Stimulated activated CD4-positive, alpha-beta T cell treated with anti-CD3 and anti-CD28 coated beads, Interleukin-1b, Interleukin-23, amount 100 ng/mL, for 1 hour (primary cell): ENCODE measurements at regions not wholly inside any gene's neighbourhood (a gene's known extent, or its start where the extent isn't known, plus 50 kb on each side); places are given as distances from the start of the nearest gene placed in this dataset.

ENCODE experiments used
- DNase-seq, 2 donors: peaks; one replicate each; pipeline ENCODE4 v3.0.0-alpha.2; 2020; ENCODE audit warnings: low read depth in 2 of 2

- no peak for DNase-seq
These were observed 88.4 kb upstream of the PARP11 start for GRCh38 chr12:3961591-3961990.

GRCh38 chr12:3959799-3960560, 86.8 kb upstream of the PARP11 start:
- no peak for DNase-seq

DNA sequence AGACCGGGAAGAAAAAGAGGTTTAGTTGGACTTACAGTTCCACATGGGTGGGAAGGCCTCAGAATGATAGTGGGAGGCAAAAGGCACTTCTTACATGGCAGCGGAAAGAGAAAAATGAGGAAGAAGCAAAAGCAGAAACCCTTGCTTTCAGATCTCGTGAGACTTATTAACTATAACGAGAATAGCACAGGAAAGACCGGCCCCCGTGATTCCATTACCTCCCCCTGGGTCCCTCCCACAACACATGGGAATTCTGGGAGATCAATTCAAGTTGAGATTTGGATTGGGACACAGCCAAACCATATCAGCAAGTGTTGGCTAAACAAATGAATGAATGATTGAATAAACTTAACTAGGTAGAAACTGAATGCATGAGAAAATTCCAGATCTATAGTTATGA, 85.3 kb upstream of the PARP11 start:
- DNase-seq, result no peak

DNA sequence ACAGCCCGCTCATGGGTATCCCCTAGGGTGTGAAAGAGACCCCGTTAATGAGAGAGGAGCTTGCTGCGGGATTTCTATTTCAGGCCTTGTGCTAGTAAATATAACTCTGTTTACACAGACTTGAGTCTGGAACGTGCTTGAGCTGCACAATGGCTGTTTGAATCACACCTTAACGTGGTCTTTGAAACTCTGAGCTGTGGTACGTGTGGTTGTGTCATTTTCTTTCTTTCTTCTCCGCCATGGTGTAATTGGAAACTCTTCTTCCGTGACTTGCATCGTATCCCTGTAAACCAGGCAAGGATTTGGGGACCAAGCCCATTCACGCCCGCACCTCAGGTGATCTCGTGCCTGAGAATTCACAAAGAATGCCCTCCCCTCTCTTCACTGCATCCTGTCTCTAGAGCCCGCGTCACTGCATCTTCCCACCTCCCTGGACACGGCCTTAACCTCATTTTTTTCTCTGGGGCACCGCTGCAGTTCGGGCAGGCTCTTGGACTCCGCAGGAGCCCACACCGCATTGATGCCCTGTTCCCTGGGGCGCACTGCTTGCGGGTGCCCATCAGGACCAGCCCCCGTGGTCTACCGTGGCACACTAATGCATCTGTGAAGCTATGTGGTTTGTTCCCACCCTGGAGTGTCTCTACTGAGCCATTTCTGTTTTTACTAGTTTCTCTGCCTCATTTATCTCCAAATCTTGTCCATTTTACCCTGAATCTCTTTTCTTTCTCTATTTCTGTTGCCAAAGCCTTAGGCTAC, 78.4 kb upstream of the PARP11 start:
- no peak for DNase-seq

GRCh38 chr12:3950714-3951320, 77.6 kb upstream of the PARP11 start:
- no peak for DNase-seq

DNA sequence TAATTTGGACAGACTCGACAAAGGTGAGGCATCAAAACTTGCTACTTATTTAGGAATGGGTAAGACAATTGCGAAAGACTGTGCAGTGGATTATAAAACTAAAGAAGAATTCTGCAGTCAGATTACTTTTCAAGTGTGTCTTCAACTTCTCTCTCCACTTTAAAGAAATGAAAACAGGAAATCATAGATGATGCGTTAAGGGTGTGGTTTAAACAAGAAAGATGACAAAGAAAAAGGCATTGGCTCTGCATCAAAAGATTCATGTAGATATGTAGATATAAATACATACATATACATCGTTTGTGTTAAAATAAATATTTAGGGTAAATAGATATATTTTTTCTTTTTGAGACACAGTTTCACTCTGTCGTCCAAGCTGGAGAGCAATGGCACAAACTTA, 74.6 kb upstream of the PARP11 start:
- no peak for DNase-seq

- DNase-seq, result no peak
These were observed 72.5 kb upstream of the PARP11 start for GRCh38 chr12:3945671-3946070.

GRCh38 chr12:3944620-3945019, 71.4 kb upstream of the PARP11 start:
- no peak for DNase-seq

GRCh38 chr12:3938042-3938544, 64.9 kb upstream of the PARP11 start:
- DNase-seq, result no peak

DNA sequence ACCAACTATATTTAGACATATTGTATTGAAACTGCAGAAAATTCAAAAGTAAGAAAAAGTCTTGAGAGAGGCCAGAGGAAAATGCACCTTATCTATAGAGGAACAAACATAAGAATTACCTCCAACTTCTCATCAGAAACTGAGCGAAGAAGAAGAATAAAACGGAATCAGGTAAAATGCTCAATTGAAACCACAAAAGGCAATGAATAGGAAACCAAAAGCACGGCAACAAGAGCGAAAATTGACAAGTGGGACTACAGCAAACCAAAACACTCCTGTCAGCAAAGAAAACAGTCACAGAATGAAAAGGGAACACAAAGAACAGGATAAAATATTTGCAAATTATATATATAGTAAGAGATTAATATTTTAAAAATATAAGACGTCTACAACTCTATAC, 61.9 kb upstream of the PARP11 start:
- no peak for DNase-seq

- no peak for DNase-seq
These were observed 60.6 kb upstream of the PARP11 start for GRCh38 chr12:3933819-3934192.

GRCh38 chr12:3933074-3933818, 60.0 kb upstream of the PARP11 start:
- DNase-seq, result no peak

GRCh38 chr12:3931776-3932175, 58.6 kb upstream of the PARP11 start:
- no peak for DNase-seq

- no peak for DNase-seq
These were observed 58.0 kb upstream of the PARP11 start for GRCh38 chr12:3931206-3931605.

GRCh38 chr12:3929875-3930615, 56.8 kb upstream of the PARP11 start:
- no peak for DNase-seq

GRCh38 chr12:3928538-3929184, 55.5 kb upstream of the PARP11 start:
- no peak for DNase-seq

DNA sequence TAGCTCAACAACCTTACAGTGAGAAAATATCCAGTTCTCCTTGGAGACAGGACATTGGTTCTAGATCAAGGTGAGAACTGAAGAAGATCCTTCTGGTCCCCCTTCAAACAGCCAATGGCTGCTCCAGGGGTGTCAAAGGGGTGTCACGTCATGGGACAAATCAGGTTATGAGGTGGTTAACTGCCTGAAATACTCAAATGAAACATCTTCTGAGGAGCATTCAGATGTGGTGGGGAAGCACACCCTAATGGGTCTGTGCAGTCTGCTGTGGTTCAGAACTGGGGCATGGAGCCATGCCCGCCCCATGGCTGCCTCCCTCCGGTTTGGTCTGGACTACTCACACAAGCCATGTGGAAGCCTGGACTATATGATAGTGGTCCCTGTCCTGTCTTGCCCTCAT, 52.4 kb upstream of the PARP11 start:
- DNase-seq, result no peak

GRCh38 chr12:3924761-3925160, 51.6 kb upstream of the PARP11 start:
- DNase-seq, result no peak

DNA sequence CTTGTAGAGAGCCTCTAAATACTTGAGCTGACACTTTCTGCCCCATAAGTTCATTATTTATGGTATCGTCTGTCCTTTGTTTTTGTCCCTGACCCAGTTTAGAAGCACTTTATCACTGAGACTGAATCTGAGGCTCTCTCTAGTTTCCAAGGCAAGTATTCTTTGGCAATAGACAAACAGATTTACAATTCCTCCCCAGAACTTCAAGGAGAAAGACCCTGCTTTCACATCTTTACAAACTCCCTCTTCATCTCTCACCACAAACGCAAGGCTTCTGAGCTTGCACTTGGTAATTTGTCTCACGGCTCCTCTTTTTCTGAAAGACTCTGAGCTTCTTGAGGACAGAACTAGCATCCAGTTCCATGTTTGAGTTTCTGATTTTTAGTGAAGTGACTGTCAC, 49.8 kb upstream of the PARP11 start:
- DNase-seq, result no peak
